ENCODE measurements at regions not wholly inside any gene's neighbourhood (a gene's known extent, or its start where the extent isn't known, plus 50 kb on each side); places are given as distances from the start of the nearest gene placed in this dataset.

DNA sequence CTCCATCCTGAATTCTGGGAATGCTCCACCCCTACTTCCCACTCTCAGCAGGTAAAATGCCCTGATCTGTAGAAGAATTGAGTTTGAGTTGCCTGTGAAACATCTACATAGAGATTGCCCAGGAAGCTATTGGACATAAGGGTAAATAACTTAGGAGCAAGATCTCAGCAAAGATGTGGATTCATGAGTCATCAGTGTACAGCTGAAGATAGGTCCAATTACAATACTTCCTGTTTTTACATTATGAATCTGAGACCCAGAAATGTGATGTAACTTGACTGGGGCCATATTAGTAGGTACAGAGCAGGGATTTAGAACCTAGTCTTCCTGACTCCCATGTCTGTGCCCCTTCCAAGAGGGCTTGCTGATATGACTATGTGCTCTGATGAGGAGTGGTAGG, 79.4 kb upstream of the FNDC3A start:
- H3K9ac ChIP-seq: no peak overlapping the region
- no peaks in the 10 kb centered on the region for H3K36me3 ChIP-seq (replicated peaks in 1 of 2; ENCODE audit: control insufficient read depth in 1 of 2, insufficient read depth in 2 of 2, low read length in 1 of 2)
- H3K4me1 ChIP-seq (ENCODE audit: control insufficient read depth in 1 of 2, insufficient read depth in 2 of 2, low read depth in 1 of 2, low read length in 1 of 2): peaks cover 0 to 4% of the 10 kb centered on the region in 2 experiments; a peak in 1 of 4 replicates
- TF ChIP-seq FOSL2 (IDR thresholded peaks at IDR 0.05; ENCODE audit: borderline replicate concordance, low read depth): peak; percentile 71; the same call in 1 of the 2 replicates
- TF ChIP-seq ELF1 (IDR thresholded peaks at IDR 0.05): peak; percentile 51; the same call in 1 of the 2 replicates
- no peak for TF ChIP-seq NRF1 (IDR thresholded peaks at IDR 0.05; ENCODE audit: low read depth, low read length)
- peak; percentile 60; the same call in 1 of the 2 replicates for TF ChIP-seq TCF12 (IDR thresholded peaks at IDR 0.05)
- peak; percentile 72 for TF ChIP-seq JUND (IDR thresholded peaks at IDR 0.05)
- no peak for DNase-seq
- H4K20me1 ChIP-seq (ENCODE audit: insufficient read depth): no peaks in the 10 kb centered on the region
- peak overlapping the region in 1 of 2 experiments; percentile 32; a peak in 2 of 4 replicates for H3K27ac ChIP-seq (ENCODE audit: low read depth in 2 of 2, low read length in 1 of 2)
- no peak overlapping the region for H3K4me3 ChIP-seq (ENCODE audit: low read depth in 2 of 2, low read length in 1 of 2)
- ChIA-PET POLR2A (no interaction called here), CTCF (interaction anchor here (0.9 to 1.4 kb wide), 4 partner anchors 9 to 98 kb away, joined by 3 read pairs; no protein-coding TSS in a partner anchor)
- no peak overlapping the region for H2AFZ ChIP-seq (ENCODE audit: low read depth)
- H3K4me2 ChIP-seq: peak overlapping the region; percentile 39; the same call in 1 of the 2 replicates
- no peaks in the 10 kb centered on the region for H3K79me2 ChIP-seq (ENCODE audit: insufficient read depth)
- no peaks in the 10 kb centered on the region for H3K27me3 ChIP-seq (ENCODE audit: insufficient read depth)
- H3K9me2 ChIP-seq: no peaks in the 10 kb centered on the region
- H3F3A ChIP-seq (replicated peaks; ENCODE audit: insufficient read depth): peaks cover 23% of the 10 kb centered on the region
- H3K9me3 ChIP-seq: no peaks in the 10 kb centered on the region

DNA sequence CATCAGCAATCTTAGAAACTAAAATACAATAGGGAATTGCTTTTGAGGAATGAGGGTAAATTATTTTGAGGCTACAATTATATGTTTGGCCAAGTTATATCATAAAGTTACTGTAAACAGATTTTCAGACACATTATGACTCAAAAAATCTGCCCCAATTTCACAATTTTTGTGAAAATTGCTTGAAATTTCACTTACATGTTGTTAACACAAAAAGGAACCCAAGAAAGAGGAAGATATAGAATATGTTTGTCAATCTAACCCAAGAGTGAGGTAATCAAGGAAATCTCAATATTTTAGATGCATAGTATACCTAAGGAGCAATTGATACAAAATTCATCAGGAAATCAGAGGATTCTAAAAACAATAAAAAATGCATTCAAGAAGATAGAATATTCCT, 73.9 kb upstream of the FNDC3A start:
- no peaks in the 10 kb centered on the region for H3K4me1 ChIP-seq (ENCODE audit: control insufficient read depth in 1 of 2, insufficient read depth in 2 of 2, low read depth in 1 of 2, low read length in 1 of 2)
- DNase-seq: no peak
- no peaks in the 10 kb centered on the region for H3K27me3 ChIP-seq (ENCODE audit: insufficient read depth)
- no peak overlapping the region for H3K4me2 ChIP-seq
- H2AFZ ChIP-seq (ENCODE audit: low read depth): no peak overlapping the region
- CTCF ChIA-PET: no interaction called here
- no peak overlapping the region for H3K4me3 ChIP-seq (ENCODE audit: low read depth in 2 of 2, low read length in 1 of 2)
- H3K79me2 ChIP-seq (ENCODE audit: insufficient read depth): no peaks in the 10 kb centered on the region
- H3K9me2 ChIP-seq: no peaks in the 10 kb centered on the region
- POLR2A ChIA-PET: no interaction called here
- no peaks in the 10 kb centered on the region for H4K20me1 ChIP-seq (ENCODE audit: insufficient read depth)
- no peaks in the 10 kb centered on the region for H3F3A ChIP-seq (replicated peaks; ENCODE audit: insufficient read depth)
- H3K36me3 ChIP-seq (replicated peaks in 1 of 2; ENCODE audit: control insufficient read depth in 1 of 2, insufficient read depth in 2 of 2, low read length in 1 of 2): no peaks in the 10 kb centered on the region
- TF ChIP-seq FOXJ3 (CRISPR knock-in tag; IDR thresholded peaks at IDR 0.05) (no peak), RCOR1 (IDR thresholded peaks at IDR 0.05; ENCODE audit: low read length) (no peak), SMC3 (IDR thresholded peaks at IDR 0.05; ENCODE audit: low read depth, low read length) (no peak), EP300 (IDR thresholded peaks at IDR 0.05; ENCODE audit: borderline replicate concordance in 1 of 2, low read depth in 1 of 2, low read length in 1 of 2) (no peak), YY1 (IDR thresholded peaks at IDR 0.05; ENCODE audit: low read depth) (no peak), TCF12 (IDR thresholded peaks at IDR 0.05) (no peak), NRF1 (IDR thresholded peaks at IDR 0.05; ENCODE audit: low read depth, low read length) (no peak), RXRA (IDR thresholded peaks at IDR 0.05; ENCODE audit: borderline replicate concordance, low read depth) (no peak), EZH2phosphoT487 (IDR thresholded peaks at IDR 0.05; ENCODE audit: borderline replicate concordance, low read depth) (no peak), RAD21 (IDR thresholded peaks at IDR 0.05; ENCODE audit: low read length) (no peak), FOXM1 (IDR thresholded peaks at IDR 0.05; ENCODE audit: low read depth) (no peak), CHD2 (IDR thresholded peaks at IDR 0.05; ENCODE audit: low read length, partially characterized antibody) (no peak), SIN3A (IDR thresholded peaks at IDR 0.05; ENCODE audit: borderline replicate concordance, low read depth, low read length) (no peak), POLR2AphosphoS5 (IDR thresholded peaks at IDR 0.05; ENCODE audit: low read depth, low read length) (no peak), MEF2A (IDR thresholded peaks at IDR 0.05; ENCODE audit: borderline replicate concordance, low read depth) (no peak)
- TF ChIP-seq, protein P1, sequence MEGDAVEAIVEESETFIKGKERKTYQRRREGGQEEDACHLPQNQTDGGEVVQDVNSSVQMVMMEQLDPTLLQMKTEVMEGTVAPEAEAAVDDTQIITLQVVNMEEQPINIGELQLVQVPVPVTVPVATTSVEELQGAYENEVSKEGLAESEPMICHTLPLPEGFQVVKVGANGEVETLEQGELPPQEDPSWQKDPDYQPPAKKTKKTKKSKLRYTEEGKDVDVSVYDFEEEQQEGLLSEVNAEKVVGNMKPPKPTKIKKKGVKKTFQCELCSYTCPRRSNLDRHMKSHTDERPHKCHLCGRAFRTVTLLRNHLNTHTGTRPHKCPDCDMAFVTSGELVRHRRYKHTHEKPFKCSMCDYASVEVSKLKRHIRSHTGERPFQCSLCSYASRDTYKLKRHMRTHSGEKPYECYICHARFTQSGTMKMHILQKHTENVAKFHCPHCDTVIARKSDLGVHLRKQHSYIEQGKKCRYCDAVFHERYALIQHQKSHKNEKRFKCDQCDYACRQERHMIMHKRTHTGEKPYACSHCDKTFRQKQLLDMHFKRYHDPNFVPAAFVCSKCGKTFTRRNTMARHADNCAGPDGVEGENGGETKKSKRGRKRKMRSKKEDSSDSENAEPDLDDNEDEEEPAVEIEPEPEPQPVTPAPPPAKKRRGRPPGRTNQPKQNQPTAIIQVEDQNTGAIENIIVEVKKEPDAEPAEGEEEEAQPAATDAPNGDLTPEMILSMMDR (IDR thresholded peaks at IDR 0.05): no peak
- TF ChIP-seq, protein P2, sequence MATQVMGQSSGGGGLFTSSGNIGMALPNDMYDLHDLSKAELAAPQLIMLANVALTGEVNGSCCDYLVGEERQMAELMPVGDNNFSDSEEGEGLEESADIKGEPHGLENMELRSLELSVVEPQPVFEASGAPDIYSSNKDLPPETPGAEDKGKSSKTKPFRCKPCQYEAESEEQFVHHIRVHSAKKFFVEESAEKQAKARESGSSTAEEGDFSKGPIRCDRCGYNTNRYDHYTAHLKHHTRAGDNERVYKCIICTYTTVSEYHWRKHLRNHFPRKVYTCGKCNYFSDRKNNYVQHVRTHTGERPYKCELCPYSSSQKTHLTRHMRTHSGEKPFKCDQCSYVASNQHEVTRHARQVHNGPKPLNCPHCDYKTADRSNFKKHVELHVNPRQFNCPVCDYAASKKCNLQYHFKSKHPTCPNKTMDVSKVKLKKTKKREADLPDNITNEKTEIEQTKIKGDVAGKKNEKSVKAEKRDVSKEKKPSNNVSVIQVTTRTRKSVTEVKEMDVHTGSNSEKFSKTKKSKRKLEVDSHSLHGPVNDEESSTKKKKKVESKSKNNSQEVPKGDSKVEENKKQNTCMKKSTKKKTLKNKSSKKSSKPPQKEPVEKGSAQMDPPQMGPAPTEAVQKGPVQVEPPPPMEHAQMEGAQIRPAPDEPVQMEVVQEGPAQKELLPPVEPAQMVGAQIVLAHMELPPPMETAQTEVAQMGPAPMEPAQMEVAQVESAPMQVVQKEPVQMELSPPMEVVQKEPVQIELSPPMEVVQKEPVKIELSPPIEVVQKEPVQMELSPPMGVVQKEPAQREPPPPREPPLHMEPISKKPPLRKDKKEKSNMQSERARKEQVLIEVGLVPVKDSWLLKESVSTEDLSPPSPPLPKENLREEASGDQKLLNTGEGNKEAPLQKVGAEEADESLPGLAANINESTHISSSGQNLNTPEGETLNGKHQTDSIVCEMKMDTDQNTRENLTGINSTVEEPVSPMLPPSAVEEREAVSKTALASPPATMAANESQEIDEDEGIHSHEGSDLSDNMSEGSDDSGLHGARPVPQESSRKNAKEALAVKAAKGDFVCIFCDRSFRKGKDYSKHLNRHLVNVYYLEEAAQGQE (IDR thresholded peaks at IDR 0.05; ENCODE audit: low read depth, low read length): no peak
- TF ChIP-seq, protein P3, sequence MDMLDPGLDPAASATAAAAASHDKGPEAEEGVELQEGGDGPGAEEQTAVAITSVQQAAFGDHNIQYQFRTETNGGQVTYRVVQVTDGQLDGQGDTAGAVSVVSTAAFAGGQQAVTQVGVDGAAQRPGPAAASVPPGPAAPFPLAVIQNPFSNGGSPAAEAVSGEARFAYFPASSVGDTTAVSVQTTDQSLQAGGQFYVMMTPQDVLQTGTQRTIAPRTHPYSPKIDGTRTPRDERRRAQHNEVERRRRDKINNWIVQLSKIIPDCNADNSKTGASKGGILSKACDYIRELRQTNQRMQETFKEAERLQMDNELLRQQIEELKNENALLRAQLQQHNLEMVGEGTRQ (IDR thresholded peaks at IDR 0.05; ENCODE audit: borderline replicate concordance, low read depth, low read length): no peak
- TF ChIP-seq, protein P4, sequence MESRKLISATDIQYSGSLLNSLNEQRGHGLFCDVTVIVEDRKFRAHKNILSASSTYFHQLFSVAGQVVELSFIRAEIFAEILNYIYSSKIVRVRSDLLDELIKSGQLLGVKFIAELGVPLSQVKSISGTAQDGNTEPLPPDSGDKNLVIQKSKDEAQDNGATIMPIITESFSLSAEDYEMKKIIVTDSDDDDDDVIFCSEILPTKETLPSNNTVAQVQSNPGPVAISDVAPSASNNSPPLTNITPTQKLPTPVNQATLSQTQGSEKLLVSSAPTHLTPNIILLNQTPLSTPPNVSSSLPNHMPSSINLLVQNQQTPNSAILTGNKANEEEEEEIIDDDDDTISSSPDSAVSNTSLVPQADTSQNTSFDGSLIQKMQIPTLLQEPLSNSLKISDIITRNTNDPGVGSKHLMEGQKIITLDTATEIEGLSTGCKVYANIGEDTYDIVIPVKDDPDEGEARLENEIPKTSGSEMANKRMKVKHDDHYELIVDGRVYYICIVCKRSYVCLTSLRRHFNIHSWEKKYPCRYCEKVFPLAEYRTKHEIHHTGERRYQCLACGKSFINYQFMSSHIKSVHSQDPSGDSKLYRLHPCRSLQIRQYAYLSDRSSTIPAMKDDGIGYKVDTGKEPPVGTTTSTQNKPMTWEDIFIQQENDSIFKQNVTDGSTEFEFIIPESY (IDR thresholded peaks at IDR 0.05; ENCODE audit: borderline replicate concordance, low read depth): no peak
- H3K9me3 ChIP-seq: no peaks in the 10 kb centered on the region
- no peak overlapping the region for H3K27ac ChIP-seq (ENCODE audit: low read depth in 2 of 2, low read length in 1 of 2)
- no peak overlapping the region for H3K9ac ChIP-seq
